ENCODE measurements at regions not wholly inside any gene's neighbourhood (a gene's known extent, or its start where the extent isn't known, plus 50 kb on each side); places are given as distances from the start of the nearest gene placed in this dataset.

- no peak for TF ChIP-seq EZH2phosphoT487 (IDR thresholded peaks at IDR 0.05; ENCODE audit: borderline replicate concordance, low read depth)
- no peak for TF ChIP-seq TAF1 (IDR thresholded peaks at IDR 0.05; ENCODE audit: borderline replicate concordance, low read depth, low read length)
- no peak for TF ChIP-seq SIN3A (IDR thresholded peaks at IDR 0.05; ENCODE audit: borderline replicate concordance, low read depth, low read length)
- TF ChIP-seq POLR2AphosphoS5 (IDR thresholded peaks at IDR 0.05; ENCODE audit: low read depth, low read length) = no peak
- TF ChIP-seq YY1 (IDR thresholded peaks at IDR 0.05; ENCODE audit: low read depth) = no peak
- TF ChIP-seq TCF12 (IDR thresholded peaks at IDR 0.05) = no peak
- no peak for TF ChIP-seq FOXM1 (IDR thresholded peaks at IDR 0.05; ENCODE audit: low read depth)
- no peak for TF ChIP-seq RAD21 (IDR thresholded peaks at IDR 0.05; ENCODE audit: low read length)
- TF ChIP-seq TEAD4 (IDR thresholded peaks at IDR 0.05; ENCODE audit: borderline replicate concordance, insufficient read depth) = no peak
- no peak for TF ChIP-seq MAX (IDR thresholded peaks at IDR 0.05; ENCODE audit: low read depth)
- TF ChIP-seq CHD2 (IDR thresholded peaks at IDR 0.05; ENCODE audit: low read length, partially characterized antibody) = no peak
- TF ChIP-seq, protein P1, sequence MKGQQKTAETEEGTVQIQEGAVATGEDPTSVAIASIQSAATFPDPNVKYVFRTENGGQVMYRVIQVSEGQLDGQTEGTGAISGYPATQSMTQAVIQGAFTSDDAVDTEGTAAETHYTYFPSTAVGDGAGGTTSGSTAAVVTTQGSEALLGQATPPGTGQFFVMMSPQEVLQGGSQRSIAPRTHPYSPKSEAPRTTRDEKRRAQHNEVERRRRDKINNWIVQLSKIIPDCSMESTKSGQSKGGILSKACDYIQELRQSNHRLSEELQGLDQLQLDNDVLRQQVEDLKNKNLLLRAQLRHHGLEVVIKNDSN (IDR thresholded peaks at IDR 0.05; ENCODE audit: borderline replicate concordance, low read depth) = no peak
- no peak for TF ChIP-seq RCOR1 (IDR thresholded peaks at IDR 0.05; ENCODE audit: low read length)
- TF ChIP-seq NRF1 (IDR thresholded peaks at IDR 0.05; ENCODE audit: low read depth, low read length) = no peak
- TF ChIP-seq, protein P2, sequence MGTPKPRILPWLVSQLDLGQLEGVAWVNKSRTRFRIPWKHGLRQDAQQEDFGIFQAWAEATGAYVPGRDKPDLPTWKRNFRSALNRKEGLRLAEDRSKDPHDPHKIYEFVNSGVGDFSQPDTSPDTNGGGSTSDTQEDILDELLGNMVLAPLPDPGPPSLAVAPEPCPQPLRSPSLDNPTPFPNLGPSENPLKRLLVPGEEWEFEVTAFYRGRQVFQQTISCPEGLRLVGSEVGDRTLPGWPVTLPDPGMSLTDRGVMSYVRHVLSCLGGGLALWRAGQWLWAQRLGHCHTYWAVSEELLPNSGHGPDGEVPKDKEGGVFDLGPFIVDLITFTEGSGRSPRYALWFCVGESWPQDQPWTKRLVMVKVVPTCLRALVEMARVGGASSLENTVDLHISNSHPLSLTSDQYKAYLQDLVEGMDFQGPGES (IDR thresholded peaks at IDR 0.05; ENCODE audit: low read depth, low read length) = no peak
- TF ChIP-seq CTCF (IDR thresholded peaks at IDR 0.05) = no peak
- no peak for TF ChIP-seq MXI1 (IDR thresholded peaks at IDR 0.05; ENCODE audit: low read depth, low read length)
- Histone ChIP-seq H3K9me2 (no peaks in the 10 kb centered on the region), H3K79me2 (ENCODE audit: insufficient read depth) (no peaks in the 10 kb centered on the region), H3F3A (replicated peaks; ENCODE audit: insufficient read depth) (no peaks in the 10 kb centered on the region), H3K27me3 (ENCODE audit: insufficient read depth) (no peaks in the 10 kb centered on the region), H3K9me3 (no peaks in the 10 kb centered on the region), H3K36me3 (replicated peaks in 1 of 2; ENCODE audit: control insufficient read depth in 1 of 2, insufficient read depth in 2 of 2, low read length in 1 of 2) (no peaks in the 10 kb centered on the region), H2AFZ (ENCODE audit: low read depth) (no peak overlapping the region), H3K27ac (ENCODE audit: low read depth in 2 of 2, low read length in 1 of 2) (no peak overlapping the region), H3K9ac (no peak overlapping the region), H4K20me1 (ENCODE audit: insufficient read depth) (no peaks in the 10 kb centered on the region), H3K4me2 (no peak overlapping the region), H3K4me1 (ENCODE audit: control insufficient read depth in 1 of 2, insufficient read depth in 2 of 2, low read depth in 1 of 2, low read length in 1 of 2) (no peaks in the 10 kb centered on the region), H3K4me3 (ENCODE audit: low read depth in 2 of 2, low read length in 1 of 2) (no peak overlapping the region)
- WGBS (ENCODE audit: low lambda C conversion rate) = 32% methylated on average over 4 of the region's 4 CpGs
- ChIA-PET POLR2A (no interaction called here), CTCF (interaction anchor here (1.6 to 2.1 kb wide), 3 partner anchors 17 to 190 kb away, joined by 3 to 9 read pairs (median 4); no protein-coding TSS in a partner anchor)
- no peak for DNase-seq
These were observed 66.6 kb upstream of the OLFM4 start for GRCh38 chr13:52961987-52962386.
